Heart left ventricle (tissue), 13 donors: ENCODE measurements at regions not wholly inside any gene's neighbourhood (a gene's known extent, or its start where the extent isn't known, plus 50 kb on each side); places are given as distances from the start of the nearest gene placed in this dataset.

Experiments used
- CTCF ChIP-seq, 12 donors: fragments of 200-600 bp; sonication (generic) in 4 of 12; IDR thresholded peaks; one replicate each; pipeline versions ENCODE4 v1.5.0 to v1.8.0; 2018 to 2022; ENCODE audit warnings: antibody characterized with exemption in 12 of 12, mild to moderate bottlenecking in 5 of 12
- POLR2A ChIP-seq, 2 donors: fragments of 450-650 bp; IDR thresholded peaks; one replicate each; pipeline ENCODE4 v1.6.1; 2017; ENCODE audit warnings: antibody characterized with exemption in 2 of 2, mild to moderate bottlenecking in 2 of 2, moderate library complexity in 2 of 2
- donor health status: ischemic (EF 13 %, LVEDD 7.1; RV severe dilation, severe dysfunction).
- donor health status: DM: no; HTN: yes; CAD: no.
- donor health status: DM: no; HTN: no; CAD: no.
- donor health status: ischemic (EF 25% LVEDD 6.9; RV normal size, moderate dysfunction).
- donor health status: ischemic (EF 25% LVEDD 5.7; RV mildly dilated, moderate dysfunction).
- donor health status: ischemic (EF 35%, LVEDD 5.7; RV mildly dilated, moderate dysfunction).
- donor health status: nonischemic (EF 11% LVEDD 7.7; RV severe dilation, severe dysfunction).
- donor health status: DM: yes; HTN: yes; CAD: no.
- donor health status: PGD.
- donor health status: ischemic (EF 29% LVEDD 5.4; RV normal size, mild dysfunction).
- donor health status: nonischemic (EF 23%, LVEDD 6.1; RV moderate dilation, normal function).

DNA sequence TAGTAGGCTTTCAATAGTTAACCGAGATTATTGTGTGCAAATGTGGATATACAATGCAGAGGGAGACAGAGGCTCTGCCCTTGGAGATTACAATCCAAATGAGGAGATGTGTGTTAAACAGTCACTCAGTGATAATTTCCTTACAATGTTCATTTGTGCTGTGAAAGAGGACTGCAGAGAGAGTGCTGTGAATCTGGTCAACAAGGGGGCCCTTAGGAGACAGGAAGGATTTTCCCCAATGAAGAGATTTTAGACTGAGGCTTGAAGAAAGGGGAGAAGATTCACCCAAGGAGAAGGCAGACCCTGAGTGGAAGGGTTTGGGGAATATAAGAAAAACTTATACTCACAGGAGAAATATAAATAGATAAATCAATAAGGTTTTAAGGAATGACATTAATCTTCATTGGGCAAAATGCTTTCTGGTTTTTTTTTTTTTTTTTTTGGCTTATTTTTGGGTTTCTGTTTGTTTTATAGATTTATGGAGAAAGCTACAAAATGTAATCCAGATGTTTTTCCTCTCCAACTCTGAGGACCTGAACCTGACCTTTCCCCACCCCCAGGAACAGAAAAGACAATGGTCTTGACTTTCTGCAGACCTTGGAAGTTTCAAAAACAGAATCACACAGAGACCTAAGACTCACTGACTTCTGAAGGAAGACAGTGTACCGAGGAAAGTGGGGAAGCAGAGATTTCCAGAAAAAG is 151.3 kb upstream of the SERPINE2 start:
- no peak for TF ChIP-seq CTCF (IDR thresholded peaks at IDR 0.05)
- TF ChIP-seq POLR2A (IDR thresholded peaks at IDR 0.05) = no peak
